ENCODE measurements at regions not wholly inside any gene's neighbourhood (a gene's known extent, or its start where the extent isn't known, plus 50 kb on each side); places are given as distances from the start of the nearest gene placed in this dataset.

DNA sequence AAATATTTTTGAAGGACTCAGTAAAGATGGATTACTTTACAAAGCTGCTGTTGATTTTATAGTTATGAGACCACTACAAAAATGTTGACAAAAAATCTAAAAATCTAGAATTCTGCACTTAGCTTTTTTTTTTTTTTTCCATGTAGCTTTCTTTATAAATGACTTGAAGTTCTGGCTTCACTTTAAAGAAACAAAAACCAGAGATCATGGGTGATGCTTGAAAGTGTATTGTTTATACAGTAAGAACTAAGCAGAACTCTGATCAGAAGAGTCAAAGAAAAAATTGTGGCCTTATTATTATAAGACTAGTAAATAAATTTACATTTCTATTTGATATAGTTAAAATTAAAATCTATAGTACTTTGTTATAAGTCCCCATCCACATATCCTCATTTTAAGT lies 301.7 kb downstream of the BLID start:
- H2AFZ ChIP-seq: no peak overlapping the region
- TF ChIP-seq EZH2 (IDR thresholded peaks at IDR 0.05; ENCODE audit: borderline replicate concordance) (no peak), EZH2phosphoT487 (IDR thresholded peaks at IDR 0.05; ENCODE audit: low read depth, severe bottlenecking, unreplicated experiment) (no peak)
- TF ChIP-seq, protein P1, sequence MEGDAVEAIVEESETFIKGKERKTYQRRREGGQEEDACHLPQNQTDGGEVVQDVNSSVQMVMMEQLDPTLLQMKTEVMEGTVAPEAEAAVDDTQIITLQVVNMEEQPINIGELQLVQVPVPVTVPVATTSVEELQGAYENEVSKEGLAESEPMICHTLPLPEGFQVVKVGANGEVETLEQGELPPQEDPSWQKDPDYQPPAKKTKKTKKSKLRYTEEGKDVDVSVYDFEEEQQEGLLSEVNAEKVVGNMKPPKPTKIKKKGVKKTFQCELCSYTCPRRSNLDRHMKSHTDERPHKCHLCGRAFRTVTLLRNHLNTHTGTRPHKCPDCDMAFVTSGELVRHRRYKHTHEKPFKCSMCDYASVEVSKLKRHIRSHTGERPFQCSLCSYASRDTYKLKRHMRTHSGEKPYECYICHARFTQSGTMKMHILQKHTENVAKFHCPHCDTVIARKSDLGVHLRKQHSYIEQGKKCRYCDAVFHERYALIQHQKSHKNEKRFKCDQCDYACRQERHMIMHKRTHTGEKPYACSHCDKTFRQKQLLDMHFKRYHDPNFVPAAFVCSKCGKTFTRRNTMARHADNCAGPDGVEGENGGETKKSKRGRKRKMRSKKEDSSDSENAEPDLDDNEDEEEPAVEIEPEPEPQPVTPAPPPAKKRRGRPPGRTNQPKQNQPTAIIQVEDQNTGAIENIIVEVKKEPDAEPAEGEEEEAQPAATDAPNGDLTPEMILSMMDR (IDR thresholded peaks at IDR 0.05; ENCODE audit: poor library complexity): no peak
- no peak overlapping the region for H3K27ac ChIP-seq

DNA sequence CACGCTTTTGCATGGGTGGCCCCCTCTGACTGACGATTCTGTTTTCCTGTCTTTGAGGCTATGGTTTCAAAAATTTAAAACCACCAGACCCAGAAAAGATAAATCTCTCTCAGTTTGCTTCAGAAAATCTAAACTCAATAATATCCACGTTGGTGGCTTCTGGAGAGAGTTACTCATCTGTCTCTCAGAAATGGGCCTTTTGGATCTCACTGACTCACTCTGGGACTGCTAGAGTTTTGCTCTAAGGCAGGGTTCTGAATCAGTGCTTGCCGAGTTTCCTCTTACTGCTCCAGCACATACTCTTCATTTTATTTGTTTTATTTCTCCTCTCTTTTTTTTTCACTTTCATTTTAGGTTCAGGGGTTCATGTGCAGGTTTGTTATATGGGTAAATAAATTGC lies 305.7 kb downstream of the BLID start:
- no peak for TF ChIP-seq EZH2 (IDR thresholded peaks at IDR 0.05; ENCODE audit: borderline replicate concordance)
- TF ChIP-seq, protein P1 (IDR thresholded peaks at IDR 0.05; ENCODE audit: poor library complexity): no peak
- TF ChIP-seq EZH2phosphoT487 (IDR thresholded peaks at IDR 0.05; ENCODE audit: low read depth, severe bottlenecking, unreplicated experiment): no peak
- H3K4me2 ChIP-seq: no peak overlapping the region
- peak overlapping the region; percentile 10 for H2AFZ ChIP-seq

More for the DNA sequence above, 301.7 kb downstream of the BLID start:
- H3K36me3 ChIP-seq (replicated peaks; ENCODE audit: insufficient read depth, low read depth): no peaks in the 10 kb centered on the region
- H3K9me2 ChIP-seq (replicated peaks; ENCODE audit: insufficient read depth): no peaks in the 10 kb centered on the region
- peaks cover 10% of the 10 kb centered on the region for H3K9me3 ChIP-seq (ENCODE audit: low read depth)
- H3K79me2 ChIP-seq: no peaks in the 10 kb centered on the region
- H4K20me1 ChIP-seq (ENCODE audit: insufficient read depth, poor library complexity, severe bottlenecking): no peaks in the 10 kb centered on the region
- H3K27me3 ChIP-seq: no peaks in the 10 kb centered on the region
- H3K4me2 ChIP-seq: no peak overlapping the region
- no peak for DNase-seq (ENCODE audit: low spot score)
- H3K4me3 ChIP-seq: no peak overlapping the region
- H3K4me1 ChIP-seq (ENCODE audit: insufficient read depth): no peaks in the 10 kb centered on the region

DNA sequence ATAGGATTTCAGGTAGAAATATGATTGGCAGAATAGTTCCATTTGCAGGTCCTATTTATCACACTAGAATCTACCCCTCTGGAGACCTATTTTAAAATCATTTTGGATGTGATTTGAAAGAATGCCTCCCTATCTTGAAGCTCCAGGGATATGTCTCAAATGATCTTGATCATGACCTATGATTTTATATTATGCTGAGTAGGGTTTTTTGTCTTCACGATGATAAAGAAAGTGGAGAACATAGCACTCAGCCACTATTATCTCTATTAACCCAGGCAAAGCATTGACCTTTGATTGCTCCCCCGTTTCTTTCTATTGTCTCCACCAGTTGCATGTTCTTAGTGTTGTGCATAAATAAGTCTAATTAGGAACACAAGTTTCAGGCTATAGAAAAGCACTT lies 307.9 kb downstream of the BLID start:
- Histone ChIP-seq H3K27ac (no peak overlapping the region), H3K36me3 (replicated peaks; ENCODE audit: insufficient read depth, low read depth) (no peaks in the 10 kb centered on the region), H4K20me1 (ENCODE audit: insufficient read depth, poor library complexity, severe bottlenecking) (no peaks in the 10 kb centered on the region), H3K27me3 (no peaks in the 10 kb centered on the region), H3K9me3 (ENCODE audit: low read depth) (peaks cover 10% of the 10 kb centered on the region), H3K4me2 (no peak overlapping the region), H3K4me3 (no peak overlapping the region), H3K79me2 (no peaks in the 10 kb centered on the region), H2AFZ (no peak overlapping the region), H3K9me2 (replicated peaks; ENCODE audit: insufficient read depth) (no peaks in the 10 kb centered on the region), H3K4me1 (ENCODE audit: insufficient read depth) (no peaks in the 10 kb centered on the region)
- WGBS (ENCODE audit: low lambda C conversion rate, missing lambda C conversion rate): 67% methylated on average over 2 of the region's 2 CpGs
- no peak for TF ChIP-seq EZH2phosphoT487 (IDR thresholded peaks at IDR 0.05; ENCODE audit: low read depth, severe bottlenecking, unreplicated experiment)
- no peak for TF ChIP-seq EZH2 (IDR thresholded peaks at IDR 0.05; ENCODE audit: borderline replicate concordance)
- TF ChIP-seq, protein P1 (IDR thresholded peaks at IDR 0.05; ENCODE audit: poor library complexity): no peak
- no peak for DNase-seq (ENCODE audit: low spot score)

More for the DNA sequence above, 305.7 kb downstream of the BLID start:
- peaks cover 10% of the 10 kb centered on the region for H3K9me3 ChIP-seq (ENCODE audit: low read depth)
- no peak for DNase-seq (ENCODE audit: low spot score)
- no peaks in the 10 kb centered on the region for H4K20me1 ChIP-seq (ENCODE audit: insufficient read depth, poor library complexity, severe bottlenecking)
- no peaks in the 10 kb centered on the region for H3K27me3 ChIP-seq
- H3K9me2 ChIP-seq (replicated peaks; ENCODE audit: insufficient read depth): no peaks in the 10 kb centered on the region
- no peak overlapping the region for H3K4me3 ChIP-seq
- WGBS (ENCODE audit: low lambda C conversion rate, missing lambda C conversion rate): 57% methylated on average over 4 of the region's 4 CpGs
- H3K4me1 ChIP-seq (ENCODE audit: insufficient read depth): no peaks in the 10 kb centered on the region
- peak overlapping the region; percentile 33 for H3K27ac ChIP-seq
- H3K36me3 ChIP-seq (replicated peaks; ENCODE audit: insufficient read depth, low read depth): no peaks in the 10 kb centered on the region
- no peaks in the 10 kb centered on the region for H3K79me2 ChIP-seq

DNA sequence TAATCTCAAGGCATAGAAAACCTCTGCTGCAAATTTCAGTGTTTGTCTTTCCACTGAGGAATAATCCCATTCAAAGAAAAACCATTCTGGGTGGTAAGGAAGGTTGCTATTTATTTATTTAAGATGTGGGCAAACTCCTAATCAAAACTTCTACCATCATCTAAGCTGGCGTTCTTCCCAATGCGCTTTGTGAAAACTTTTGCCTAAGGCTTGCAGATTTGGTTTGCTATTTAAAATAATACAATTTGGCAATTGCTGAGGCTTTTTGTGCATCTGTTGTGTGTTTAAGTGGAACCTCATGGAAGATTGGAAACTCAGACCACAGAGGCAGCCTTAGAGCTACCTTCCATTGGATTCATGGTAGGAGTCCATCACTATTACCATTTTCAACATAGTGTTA lies 309.0 kb downstream of the BLID start:
- Histone ChIP-seq H2AFZ (no peak overlapping the region), H3K27ac (no peak overlapping the region), H4K20me1 (ENCODE audit: insufficient read depth, poor library complexity, severe bottlenecking) (no peaks in the 10 kb centered on the region), H3K4me3 (no peak overlapping the region), H3K4me1 (ENCODE audit: insufficient read depth) (peaks cover 4% of the 10 kb centered on the region), H3K9me3 (ENCODE audit: low read depth) (no peaks in the 10 kb centered on the region), H3K36me3 (replicated peaks; ENCODE audit: insufficient read depth, low read depth) (no peaks in the 10 kb centered on the region), H3K9me2 (replicated peaks; ENCODE audit: insufficient read depth) (no peaks in the 10 kb centered on the region), H3K79me2 (no peaks in the 10 kb centered on the region), H3K4me2 (no peak overlapping the region), H3K27me3 (no peaks in the 10 kb centered on the region)
- TF ChIP-seq EZH2phosphoT487 (IDR thresholded peaks at IDR 0.05; ENCODE audit: low read depth, severe bottlenecking, unreplicated experiment) (no peak), EZH2 (IDR thresholded peaks at IDR 0.05; ENCODE audit: borderline replicate concordance) (no peak)
- TF ChIP-seq, protein P1 (IDR thresholded peaks at IDR 0.05; ENCODE audit: poor library complexity): no peak
- WGBS (ENCODE audit: low lambda C conversion rate, missing lambda C conversion rate): 88% methylated on average over 2 of the region's 2 CpGs
- DNase-seq (ENCODE audit: low spot score): no peak

All from hepatocyte (in vitro differentiated cells).